HG02981 (cell line): ENCODE measurements at regions not wholly inside any gene's neighbourhood (a gene's known extent, or its start where the extent isn't known, plus 50 kb on each side); places are given as distances from the start of the nearest gene placed in this dataset.
A peak's percentile ranks its signal among the peaks of the same experiment; 100 is the strongest.
"Not testable (repeated sequence)": the region's sequence is repeated elsewhere in the genome, so short reads cannot be mapped to it uniquely, and the experiment has no call there.

ENCODE experiments used
- ATAC-seq: cut with Tn5 transposase; IDR thresholded peaks from one replicate; pipeline ENCODE4 v1.9.1; 2021; ENCODE audit warnings: mild to moderate bottlenecking, moderate library complexity; ENCODE audit not compliant: unreplicated experiment

DNA sequence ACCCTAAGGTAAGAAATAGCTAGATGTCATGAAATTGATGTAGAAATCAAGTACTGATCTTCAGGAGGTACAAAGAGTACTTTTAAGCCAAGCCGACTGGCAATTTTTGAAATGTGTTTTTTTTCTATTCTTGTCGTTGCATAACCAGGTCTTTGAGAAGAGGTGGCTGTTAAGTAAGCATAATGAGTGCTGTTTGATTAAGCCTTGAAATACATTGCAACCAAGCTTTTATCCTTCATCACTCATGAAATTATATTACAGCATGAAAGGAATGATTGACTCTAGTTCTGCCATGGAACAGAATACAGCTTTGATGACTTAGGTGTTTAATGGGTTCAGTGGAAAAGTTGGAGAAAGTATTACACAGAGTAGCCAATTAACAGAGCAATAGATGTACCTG lies 1720.2 kb upstream of the SEL1L start:
- ATAC-seq = no peak

DNA sequence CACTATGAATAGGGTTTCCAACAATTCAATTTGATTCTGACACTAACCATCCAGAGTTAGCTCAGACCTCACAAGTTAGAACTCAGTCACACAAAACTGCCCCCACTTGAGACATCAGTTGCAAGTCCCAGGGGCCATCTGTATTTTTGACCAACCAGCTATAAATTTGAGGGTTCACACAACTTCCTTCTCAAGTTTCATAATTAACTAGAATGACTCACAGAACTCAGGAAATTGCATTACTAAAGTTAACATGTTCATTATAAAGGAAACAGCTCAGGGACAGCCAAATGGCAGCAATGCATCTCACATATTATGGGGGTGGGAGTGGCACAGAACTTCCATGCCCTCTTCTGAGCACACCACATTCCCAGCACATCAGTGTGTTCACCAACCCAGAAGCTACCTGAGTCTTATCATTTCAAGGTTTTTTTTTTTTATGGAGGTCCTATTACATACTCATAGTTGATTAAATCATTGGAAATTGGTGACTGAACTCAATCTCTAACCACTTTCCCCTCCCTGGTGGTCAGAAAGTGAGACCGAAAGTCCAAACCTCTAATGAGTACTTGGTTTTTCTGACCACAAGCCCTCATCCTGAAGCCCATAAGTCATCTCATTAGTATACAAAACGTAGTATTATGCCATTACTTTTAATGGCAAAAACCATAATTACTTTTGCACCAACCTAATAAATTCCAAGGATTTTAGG lies 1721.5 kb upstream of the SEL1L start:
- ATAC-seq = peak; percentile 81

DNA sequence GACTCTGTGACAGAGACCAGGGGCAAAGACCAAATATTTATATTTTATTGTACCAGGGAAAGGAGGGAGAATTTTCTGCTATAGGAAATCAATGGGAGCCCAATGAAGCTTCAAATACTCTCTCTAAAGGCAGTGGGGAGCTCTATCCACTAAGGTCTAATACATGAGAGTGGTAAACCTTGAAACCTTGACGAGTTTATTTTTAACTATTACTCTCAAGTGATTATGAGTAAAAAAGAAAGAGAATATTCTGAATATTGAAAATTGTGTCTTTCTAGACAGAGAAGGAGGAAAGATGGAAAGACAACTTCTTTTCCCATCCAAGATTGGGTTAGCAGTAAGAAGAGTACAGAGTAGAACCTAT lies 1722.1 kb upstream of the SEL1L start:
- ATAC-seq = peak; percentile 66

DNA sequence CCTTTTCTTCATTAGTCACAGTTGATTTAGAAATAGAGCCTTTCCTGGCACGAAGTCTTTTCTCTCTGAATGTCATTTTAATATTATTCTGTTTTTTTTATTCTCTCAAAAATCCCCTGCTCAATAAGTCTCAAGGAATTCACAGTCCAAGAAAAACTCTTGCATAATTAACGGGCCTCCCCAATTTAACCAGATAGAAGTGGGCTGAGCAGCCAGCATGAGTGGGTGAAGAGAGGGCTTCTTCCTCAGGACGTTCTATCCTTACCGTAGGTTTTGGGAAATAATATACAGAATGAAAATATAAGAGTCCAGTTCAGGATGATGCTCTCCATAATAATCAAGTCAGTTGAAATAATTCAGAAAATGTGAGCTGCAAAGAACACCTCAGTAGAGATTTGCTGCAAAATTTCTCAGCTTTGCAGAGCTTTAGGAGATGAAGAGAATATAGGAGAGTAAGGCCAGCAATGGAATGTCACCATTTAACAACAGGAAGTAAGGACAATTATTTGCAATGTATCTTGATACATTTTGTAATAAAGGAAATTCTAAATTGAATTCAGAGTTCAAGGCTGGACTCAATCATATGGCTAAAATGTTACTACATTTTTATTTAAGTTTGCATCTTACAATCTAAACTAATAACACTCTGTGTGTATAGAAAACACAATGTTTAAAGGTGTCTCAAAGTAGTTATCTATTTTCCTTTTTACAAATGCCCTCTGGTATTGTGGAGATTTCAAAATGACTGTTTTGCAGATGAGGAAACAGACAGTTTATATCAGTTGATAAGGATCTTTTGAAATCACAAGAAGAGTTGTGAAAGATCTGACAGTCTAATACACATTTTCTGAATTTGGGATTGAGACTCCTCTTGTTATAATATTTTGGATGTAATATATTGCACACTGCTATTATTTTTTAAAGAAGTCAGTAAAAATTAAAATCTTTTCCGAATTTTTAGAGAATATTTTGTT lies 1724.1 kb upstream of the SEL1L start:
- ATAC-seq = no peak

DNA sequence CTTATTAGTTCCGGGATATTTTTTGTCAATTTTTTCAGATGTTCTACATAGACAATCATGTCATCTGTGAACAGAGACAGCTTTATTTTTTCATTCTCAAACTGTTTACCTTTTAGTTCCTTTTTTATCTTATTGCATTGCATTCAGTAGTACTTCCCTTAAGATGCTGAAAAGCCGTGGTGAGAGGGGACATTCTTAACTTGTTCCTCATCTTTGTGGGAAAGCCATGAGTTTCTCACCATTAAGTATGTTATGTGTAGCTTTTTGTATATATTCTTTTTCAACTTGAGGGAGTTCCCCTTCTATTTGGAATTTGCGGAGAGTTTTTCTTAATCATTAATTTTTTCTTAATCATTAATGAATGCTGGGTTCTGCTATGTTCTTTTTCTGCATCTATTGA lies 1727.1 kb upstream of the SEL1L start:
- ATAC-seq = no peak

DNA sequence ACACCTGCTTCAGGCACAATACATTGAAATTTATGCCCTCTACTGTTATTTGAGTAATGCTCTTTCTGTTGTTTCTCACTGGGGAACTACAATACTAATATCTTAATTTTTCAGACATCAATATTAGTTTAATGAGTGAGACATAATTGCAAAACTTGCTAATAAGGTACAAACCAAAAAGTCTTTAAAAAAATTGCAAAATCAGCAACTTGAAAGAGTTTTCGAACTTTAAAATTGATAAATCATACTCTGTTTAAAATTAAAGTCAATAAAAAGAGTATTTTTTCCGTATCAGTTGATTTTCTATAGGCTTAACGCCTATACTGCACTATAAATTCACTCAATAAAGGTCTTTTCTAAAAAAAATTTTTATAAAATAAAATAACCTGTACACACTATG lies 1735.9 kb upstream of the SEL1L start:
- ATAC-seq = no peak

DNA sequence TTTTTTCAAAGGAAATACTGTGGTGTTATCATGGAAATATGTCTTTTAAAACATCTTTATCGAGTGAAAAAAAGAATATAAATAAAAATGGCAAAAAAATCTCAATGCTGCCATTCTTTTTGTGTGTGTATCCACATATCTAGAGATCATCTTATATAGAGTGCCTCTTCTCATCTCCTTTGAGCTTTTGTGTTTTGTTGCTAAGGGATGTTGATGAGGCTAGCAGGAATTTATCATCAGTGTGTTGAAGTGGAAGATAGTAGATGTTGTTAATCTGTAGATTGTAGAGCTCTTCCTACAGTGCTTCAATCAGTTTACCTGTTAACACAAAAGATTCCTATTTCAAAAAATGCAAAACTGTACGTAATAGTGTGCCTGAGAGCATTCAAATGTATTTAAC lies 1738.0 kb upstream of the SEL1L start:
- ATAC-seq = no peak

DNA sequence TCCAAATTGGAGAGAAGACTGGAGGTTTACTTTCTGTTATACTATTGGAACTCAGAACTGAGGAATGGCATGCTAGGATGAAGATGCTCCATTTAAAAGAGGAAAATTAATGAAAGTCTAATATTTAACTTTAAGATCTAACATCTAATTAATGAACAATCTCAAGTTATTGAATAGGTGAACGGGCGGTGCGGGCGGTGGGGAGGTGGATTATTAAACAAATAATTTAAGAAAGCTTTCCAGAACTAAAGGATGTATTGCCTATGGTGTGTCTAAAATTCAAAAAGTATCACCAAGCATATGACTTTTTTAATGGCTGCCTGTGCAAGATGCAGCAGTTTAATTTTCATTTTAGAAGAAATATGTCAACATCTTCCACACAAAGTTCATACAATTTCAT lies 1747.1 kb upstream of the SEL1L start:
- no peak for ATAC-seq

DNA sequence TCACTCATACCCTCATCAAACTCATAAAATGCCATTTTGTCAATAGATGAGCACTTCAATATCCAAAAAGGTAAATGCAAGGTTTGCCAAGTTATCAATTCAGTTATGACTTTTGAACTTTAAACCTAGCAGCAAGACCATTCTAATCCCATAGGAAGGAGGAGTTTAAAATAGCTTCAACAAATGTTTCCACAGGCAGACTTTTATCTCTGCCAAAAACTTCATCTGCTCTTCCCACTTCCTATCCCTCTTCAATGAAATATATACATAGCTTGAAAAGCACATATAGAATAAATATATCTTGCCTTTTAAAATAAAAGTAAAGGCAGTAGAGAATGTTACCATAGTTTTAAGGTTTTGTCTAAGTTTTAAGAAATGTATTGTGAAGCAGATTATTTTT lies 1749.1 kb upstream of the SEL1L start:
- ATAC-seq = no peak

DNA sequence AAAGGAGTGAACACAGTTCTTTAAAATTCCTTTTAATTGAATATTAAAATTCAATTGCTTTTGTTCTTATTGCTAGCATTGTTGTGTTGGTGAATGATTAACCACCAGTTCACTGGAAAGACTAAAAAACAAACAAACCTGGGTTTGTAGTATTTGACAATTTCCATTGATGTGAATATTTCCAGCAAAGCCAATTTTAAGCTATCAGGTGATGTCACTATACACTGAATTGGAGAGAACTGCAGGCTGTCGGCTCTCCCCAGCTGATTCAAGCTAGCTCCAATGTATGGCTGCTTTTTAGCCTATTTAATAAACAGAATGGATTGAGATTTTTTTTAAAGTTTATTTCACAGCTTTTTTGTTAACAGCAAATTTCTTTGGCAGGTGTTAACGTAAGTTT lies 1753.6 kb upstream of the SEL1L start:
- ATAC-seq = no peak

DNA sequence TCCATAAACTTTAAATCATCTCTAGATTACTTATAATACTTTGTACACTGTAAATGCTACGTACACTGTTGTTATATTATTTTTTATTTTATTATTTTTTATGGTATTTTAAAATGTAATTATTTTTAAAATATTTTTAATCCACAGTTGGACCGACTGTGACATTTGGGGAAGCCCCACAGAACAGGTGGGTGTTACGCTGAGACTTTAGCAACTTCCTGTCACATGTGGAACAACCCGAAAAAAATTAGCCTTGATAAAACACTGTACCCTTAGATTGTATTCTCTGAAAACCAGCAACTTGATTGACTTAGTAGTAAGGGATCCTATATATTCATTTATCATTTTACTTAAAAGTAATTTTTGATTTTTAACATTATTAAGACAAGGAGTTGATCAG lies 1755.7 kb upstream of the SEL1L start:
- no peak for ATAC-seq

DNA sequence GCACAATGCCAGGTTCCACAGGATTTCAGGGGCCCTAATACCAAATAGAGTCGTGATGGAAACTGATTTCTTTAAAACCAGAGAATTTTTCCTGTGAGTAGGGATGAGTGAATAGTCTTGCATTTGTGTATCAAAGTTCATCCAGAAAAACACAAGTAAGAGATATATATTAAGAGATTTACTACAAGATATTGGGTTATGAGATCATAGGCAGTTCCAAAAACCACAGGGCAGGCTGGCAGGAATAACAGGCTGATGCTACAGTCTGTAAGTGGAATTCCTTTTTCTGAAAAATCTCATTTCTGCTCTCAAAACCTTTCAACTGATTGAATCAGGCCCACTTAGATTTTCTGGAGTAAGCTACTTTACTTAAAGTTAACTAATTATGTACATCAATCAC lies 1756.2 kb upstream of the SEL1L start:
- ATAC-seq = peak; percentile 11

DNA sequence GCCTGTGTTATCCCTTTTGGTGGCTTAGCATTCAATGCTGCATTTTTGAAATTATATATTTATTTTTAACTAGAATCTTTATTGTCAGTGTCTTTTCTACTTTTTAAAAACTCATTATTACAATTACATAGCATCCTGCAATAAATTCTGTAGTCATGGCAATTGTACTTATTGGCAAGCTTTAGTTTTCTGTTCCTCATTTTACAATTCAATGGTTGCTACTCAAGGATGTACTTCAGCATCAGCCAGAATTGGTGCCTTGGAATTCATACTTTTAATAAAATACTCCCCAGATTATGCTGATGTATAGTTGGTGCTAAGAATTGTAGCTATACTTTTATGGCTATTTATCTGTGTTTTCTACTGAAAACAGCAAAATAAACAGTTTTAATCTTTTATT lies 1756.8 kb upstream of the SEL1L start:
- ATAC-seq = peak; percentile 60

DNA sequence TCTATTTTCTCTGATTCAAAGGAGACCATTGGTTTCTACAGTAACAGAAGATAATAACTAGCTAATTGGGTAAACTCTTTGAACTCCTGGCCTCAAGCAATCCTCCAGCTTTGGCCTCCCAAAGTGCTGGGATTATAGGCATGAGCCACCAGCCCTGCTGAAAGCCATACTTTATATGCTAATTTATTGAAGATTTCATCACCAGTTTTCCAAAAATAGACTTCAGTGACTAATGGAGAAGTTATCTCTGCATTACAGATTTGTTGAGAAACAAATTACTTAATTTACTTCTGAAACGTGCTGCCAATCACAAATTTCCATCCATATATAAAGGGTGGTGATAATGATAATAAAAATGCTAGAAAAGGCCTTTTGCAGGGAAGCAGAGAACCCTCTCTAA lies 1758.1 kb upstream of the SEL1L start:
- ATAC-seq = no peak

DNA sequence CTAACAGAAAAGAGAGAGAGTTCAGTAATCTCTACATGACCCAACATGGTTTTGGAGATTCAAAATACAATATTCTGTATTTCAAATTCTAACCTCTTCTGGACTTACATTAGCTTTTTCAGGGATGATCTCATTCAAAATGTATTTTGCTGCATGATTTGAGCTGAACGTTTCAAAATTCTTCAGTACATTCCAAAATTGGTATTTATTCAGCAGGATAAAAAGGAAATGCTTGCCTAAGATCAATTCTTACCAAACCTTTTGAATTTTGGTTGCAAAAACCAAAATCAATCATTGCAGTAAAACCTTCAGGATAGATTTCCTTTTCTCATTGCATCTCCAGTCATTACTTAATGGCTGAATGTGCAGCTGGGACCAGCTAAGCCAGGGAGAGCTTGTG lies 1761.3 kb upstream of the SEL1L start:
- ATAC-seq = no peak

DNA sequence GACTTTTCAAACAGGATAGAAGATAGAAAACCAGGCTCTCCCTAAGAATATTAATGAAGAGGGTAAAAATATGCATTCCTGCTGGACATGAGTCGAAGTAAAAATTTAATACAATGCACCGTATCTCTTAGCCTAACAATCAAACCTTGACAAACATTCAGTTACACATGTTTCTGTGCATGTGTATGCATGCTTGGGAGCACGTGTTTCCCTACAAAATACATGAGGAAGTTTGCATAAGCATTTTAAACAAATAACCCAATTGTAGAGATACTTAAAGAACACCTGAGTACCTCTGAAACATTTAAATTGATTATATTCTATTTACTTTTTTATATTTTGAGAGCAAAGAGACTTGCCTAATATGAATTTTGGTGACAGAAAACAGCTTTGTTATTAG lies 1763.7 kb upstream of the SEL1L start:
- ATAC-seq = no peak

DNA sequence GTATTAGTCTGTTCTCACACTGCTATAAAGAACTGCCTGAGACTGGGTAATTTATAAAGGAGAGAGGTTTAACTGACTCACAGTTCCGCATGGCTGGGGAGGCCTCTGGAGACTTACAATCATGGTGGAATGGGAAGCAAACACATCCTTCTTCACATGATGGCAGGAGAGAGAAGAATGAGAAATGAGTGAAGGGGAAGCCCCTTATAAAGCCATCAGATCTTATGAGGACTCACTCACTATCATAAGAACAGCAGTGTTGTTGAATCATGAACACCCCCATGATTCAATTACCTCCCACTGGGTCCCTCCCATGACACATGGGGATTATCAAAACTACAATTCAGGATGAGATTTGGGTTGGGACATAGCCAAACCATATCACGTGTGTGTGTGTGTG lies 1764.4 kb upstream of the SEL1L start:
- not testable (repeated sequence) for ATAC-seq

DNA sequence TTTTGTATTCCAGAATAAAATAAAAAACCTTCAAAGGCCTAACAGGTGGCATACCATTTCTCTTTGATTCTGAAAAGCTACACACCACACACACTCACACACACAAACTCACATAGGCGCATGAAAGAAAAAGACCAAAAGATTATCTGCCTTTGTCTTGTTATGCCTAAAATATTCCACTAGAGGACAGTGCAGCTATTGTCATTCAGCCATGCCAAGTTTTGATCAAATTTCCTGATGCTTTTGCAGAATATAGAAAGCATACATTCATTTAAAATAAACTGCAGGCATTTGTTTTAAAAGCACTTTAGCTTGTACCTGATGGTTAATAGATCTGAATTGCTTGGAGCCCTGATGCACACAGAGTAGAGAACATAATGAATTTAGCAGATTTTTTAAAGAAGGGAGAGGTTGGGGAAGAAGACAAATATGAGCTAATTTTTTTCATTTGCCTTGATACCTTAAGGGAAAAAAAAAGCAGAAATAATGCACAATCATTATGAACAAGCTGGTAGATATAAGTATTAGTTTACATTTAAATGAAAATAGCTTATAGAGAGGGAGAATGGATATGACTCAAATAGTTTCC lies 1766.9 kb upstream of the SEL1L start:
- ATAC-seq = peak; percentile 77

DNA sequence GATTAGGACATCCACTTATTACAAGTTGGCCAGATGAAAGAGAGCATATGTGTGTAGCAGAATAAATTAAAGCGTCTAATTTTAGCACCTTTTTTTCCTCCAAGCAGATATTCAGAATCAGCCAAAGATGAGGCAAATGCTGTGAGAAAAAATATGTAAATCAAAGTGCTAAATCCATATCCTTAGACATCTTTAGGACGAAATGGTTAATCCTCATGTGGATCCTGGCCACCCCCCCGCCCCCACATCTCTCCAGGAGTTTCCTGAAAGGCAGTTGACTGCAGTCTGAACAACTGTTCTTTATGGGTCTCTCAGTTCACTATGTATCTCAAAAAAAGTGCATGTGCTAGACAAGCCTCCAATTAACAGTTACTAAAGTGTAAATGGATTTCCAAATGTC lies 1768.1 kb upstream of the SEL1L start:
- no peak for ATAC-seq

DNA sequence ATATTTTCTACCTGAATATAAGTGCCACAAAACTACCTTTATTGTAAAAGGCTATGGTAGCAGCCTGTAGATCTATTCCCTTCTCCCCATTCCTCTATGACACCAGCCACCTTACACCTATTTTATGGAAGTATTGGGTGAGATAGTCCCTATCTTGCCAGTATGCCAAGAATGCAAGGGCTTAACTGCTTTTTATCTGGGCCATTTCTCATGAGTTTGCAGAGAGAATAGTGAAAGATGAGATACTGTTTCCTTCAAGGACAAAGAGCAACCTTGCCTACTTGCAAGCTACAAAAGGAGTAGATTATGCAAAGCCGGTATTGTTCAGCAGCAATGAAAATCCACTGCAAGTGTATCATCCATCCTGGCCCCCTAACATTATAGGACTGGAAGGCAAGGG lies 1775.6 kb upstream of the SEL1L start:
- no peak for ATAC-seq

DNA sequence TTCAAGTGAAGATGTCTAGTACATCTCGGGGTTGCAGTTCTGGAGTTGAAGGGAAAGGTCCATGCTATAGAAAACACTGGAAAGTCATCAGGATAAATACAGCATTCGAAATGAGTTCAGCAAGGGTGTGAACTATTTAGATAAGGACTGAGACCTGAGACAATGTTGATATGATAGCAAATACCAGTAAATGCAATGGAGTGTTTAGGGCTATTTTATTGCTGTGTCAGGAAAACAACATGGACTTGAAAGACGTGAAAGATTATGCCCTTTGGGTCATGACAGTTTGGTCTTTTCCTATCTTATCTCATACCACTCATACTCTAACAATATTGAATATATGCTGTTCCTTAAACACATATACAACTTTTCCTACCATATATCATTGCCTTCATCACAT lies 1776.2 kb upstream of the SEL1L start:
- ATAC-seq = no peak

DNA sequence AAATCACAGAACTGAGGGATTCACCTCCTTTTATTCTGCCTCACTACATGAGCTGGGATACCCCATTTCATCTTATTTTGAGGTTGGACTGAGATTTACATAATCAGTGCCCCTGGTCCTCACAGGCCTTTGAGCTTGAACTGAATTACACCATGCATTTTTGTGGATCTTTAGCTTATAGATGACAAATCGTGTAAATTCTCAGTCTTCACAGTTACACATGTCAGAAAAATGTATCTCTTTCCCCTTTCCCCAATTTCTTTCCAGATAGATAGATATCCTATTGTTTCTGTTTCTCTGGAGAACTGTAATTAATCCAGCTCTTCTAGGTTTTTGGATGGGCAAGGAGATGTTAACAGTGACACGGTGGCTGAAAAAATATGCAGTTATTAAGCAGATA lies 1778.9 kb upstream of the SEL1L start:
- ATAC-seq = no peak
